GM12872 (cell line): ENCODE measurements at regions not wholly inside any gene's neighbourhood (a gene's known extent, or its start where the extent isn't known, plus 50 kb on each side); places are given as distances from the start of the nearest gene placed in this dataset.

Experiments used
- CTCF ChIP-seq: IDR thresholded peaks from 3 replicates; pipeline ENCODE4 v1.5.1; 2011; ENCODE audit warnings: low read depth, mild to moderate bottlenecking, low read length, moderate library complexity; ENCODE audit not compliant: insufficient read depth

GRCh38 chr12:111121840-111122239 lies 201.5 kb upstream of the MYL2 start:
- no peak for TF ChIP-seq CTCF

- TF ChIP-seq CTCF: no peak
Observed at GRCh38 chr12:111120578-111120977, 200.2 kb upstream of the MYL2 start.

GRCh38 chr12:111117017-111117416 lies 196.6 kb upstream of the MYL2 start:
- TF ChIP-seq CTCF: no peak

GRCh38 chr12:111112311-111113098 lies 192.1 kb upstream of the MYL2 start:
- no peak for TF ChIP-seq CTCF

GRCh38 chr12:111111681-111112080 lies 191.3 kb upstream of the MYL2 start:
- TF ChIP-seq CTCF: no peak

- no peak for TF ChIP-seq CTCF
Observed at GRCh38 chr12:111110556-111110955, 190.2 kb upstream of the MYL2 start.

- TF ChIP-seq CTCF: no peak
Observed at GRCh38 chr12:111108726-111109125, 188.3 kb upstream of the MYL2 start.
